ENCODE measurements at regions not wholly inside any gene's neighbourhood (a gene's known extent, or its start where the extent isn't known, plus 50 kb on each side); places are given as distances from the start of the nearest gene placed in this dataset.

DNA sequence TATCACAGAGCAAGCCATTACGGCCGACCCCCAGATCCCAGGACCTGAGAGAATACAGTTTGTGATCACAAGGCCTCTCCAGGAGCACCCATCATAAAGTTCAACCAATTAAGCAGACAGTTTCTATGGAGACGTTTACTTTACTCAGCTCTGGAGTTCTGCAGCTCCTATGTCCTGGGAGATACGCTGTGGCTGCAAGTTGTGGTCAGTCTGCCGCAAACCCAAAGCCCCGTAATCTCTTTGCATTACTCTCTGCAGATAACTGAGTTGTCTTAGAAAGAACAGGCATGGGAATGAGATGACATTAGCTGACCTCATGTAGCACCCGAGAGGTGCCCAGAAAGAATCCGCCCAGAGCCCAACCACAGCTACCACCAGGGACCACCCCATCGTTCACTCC is 305.1 kb downstream of the FGFR2 start:
- DNase-seq (ENCODE audit: low spot score) = no peak
- TF ChIP-seq, protein P1, sequence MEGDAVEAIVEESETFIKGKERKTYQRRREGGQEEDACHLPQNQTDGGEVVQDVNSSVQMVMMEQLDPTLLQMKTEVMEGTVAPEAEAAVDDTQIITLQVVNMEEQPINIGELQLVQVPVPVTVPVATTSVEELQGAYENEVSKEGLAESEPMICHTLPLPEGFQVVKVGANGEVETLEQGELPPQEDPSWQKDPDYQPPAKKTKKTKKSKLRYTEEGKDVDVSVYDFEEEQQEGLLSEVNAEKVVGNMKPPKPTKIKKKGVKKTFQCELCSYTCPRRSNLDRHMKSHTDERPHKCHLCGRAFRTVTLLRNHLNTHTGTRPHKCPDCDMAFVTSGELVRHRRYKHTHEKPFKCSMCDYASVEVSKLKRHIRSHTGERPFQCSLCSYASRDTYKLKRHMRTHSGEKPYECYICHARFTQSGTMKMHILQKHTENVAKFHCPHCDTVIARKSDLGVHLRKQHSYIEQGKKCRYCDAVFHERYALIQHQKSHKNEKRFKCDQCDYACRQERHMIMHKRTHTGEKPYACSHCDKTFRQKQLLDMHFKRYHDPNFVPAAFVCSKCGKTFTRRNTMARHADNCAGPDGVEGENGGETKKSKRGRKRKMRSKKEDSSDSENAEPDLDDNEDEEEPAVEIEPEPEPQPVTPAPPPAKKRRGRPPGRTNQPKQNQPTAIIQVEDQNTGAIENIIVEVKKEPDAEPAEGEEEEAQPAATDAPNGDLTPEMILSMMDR (IDR thresholded peaks at IDR 0.05; ENCODE audit: extremely low read depth, insufficient read depth, missing control alignments) = no peak
- in situ Hi-C loops (cut with MboI; ENCODE audit: low pct_unique_long_range_greater_than_20kb, low sequenced_read_pairs, unreplicated experiment) = no loop called here

DNA sequence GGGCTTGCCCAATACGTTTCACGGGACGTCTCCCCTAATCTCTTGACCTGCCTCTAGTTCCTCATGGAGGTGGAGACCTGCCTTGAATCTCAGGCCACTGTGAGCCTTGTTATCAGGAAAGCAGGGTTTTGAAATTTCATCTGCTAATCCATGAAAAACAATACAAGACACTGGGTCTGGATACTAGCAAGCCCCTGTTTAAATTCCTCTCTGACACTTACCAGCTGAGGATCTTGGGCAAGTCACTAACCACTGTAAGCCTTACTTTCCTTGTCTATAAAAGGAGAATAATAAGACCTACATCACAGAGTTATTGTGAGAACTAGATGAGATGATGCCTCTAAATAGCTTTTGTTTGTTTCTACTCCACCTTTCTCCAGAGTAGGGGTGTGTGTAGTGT is 303.6 kb downstream of the FGFR2 start:
- DNase-seq (ENCODE audit: low spot score) = no peak
- TF ChIP-seq, protein P1 (IDR thresholded peaks at IDR 0.05; ENCODE audit: extremely low read depth, insufficient read depth, missing control alignments) = no peak
- in situ Hi-C loops (cut with MboI; ENCODE audit: low pct_unique_long_range_greater_than_20kb, low sequenced_read_pairs, unreplicated experiment) = no loop called here

DNA sequence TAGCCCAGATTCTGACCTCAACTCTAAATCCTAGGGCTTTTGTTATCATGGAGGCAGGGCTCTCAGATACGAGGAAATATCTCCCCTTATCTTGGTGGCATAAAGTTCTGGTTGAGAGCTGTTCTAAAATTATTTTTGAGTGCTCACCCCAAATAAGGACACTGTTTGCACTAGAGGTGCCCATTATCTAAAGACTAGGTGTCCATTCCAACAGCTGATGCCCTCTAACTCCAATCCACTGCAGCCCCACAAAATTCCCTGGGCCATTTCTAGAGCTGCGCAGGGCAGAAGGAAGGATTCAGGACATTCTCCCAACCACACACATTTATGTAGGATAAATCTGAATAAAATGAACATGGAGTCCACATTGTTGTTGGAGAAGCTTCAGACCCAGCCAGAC is 301.9 kb downstream of the FGFR2 start:
- in situ Hi-C loops (cut with MboI; ENCODE audit: low pct_unique_long_range_greater_than_20kb, low sequenced_read_pairs, unreplicated experiment) = no loop called here
- DNase-seq (ENCODE audit: low spot score) = no peak
- TF ChIP-seq, protein P1 (IDR thresholded peaks at IDR 0.05; ENCODE audit: extremely low read depth, insufficient read depth, missing control alignments) = no peak

DNA sequence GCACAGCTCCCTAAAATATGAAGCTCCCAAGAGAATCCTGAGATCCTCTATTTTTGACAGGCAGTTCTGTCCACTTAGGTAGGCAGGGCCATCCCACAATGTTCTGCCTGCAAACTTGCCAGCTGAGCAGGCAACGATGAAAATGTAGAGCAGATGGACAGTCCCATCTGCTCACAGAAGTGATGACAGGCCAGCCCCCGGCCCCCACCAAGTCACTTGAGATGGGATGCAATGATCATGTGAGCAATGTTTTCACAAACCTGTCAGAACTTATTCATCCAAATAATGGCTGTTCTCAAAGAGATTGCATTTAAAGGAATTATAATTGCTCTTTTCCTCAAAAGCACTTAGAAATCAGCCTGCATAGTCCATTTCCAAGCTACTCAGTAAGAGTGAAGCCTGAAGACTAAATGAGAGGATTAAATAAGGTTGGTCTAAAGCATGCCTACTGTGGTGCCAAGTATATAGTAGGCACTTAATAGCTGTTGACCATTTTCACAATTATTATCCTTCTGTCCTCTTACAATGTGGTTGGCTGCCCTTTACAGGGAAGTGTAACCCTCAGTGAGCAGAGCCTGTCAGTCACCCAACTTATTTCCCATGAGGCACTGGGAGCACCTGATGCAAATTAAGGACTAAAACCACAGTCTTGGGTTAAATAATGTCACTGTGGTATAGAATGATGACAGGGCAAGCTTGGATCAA is 301.2 kb downstream of the FGFR2 start:
- in situ Hi-C loops (cut with MboI; ENCODE audit: low pct_unique_long_range_greater_than_20kb, low sequenced_read_pairs, unreplicated experiment) = no loop called here
- no peak for DNase-seq (ENCODE audit: low spot score)
- TF ChIP-seq, protein P1 (IDR thresholded peaks at IDR 0.05; ENCODE audit: extremely low read depth, insufficient read depth, missing control alignments) = no peak

DNA sequence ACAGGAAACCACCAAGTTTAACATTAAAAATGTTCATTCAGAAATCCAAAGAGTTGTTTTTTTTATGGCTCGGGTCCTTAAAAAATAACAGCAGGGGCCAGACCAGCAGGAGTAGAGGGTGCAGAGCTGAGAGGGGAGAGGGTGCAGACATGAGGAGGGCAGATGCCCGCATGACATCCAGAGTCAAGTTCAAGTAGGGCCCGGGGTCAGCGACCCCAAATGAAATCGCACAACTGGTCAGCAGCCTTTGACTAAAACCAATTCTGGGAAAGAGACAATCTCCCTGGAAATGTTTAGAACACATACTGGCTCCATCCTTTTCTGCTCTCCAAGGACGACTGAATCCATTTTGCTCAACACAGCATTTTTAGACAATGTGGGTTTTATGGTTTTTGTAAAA is 297.5 kb downstream of the FGFR2 start:
- TF ChIP-seq, protein P1 (IDR thresholded peaks at IDR 0.05; ENCODE audit: extremely low read depth, insufficient read depth, missing control alignments) = no peak
- no peak for DNase-seq (ENCODE audit: low spot score)
- in situ Hi-C loops (cut with MboI; ENCODE audit: low pct_unique_long_range_greater_than_20kb, low sequenced_read_pairs, unreplicated experiment) = no loop called here

DNA sequence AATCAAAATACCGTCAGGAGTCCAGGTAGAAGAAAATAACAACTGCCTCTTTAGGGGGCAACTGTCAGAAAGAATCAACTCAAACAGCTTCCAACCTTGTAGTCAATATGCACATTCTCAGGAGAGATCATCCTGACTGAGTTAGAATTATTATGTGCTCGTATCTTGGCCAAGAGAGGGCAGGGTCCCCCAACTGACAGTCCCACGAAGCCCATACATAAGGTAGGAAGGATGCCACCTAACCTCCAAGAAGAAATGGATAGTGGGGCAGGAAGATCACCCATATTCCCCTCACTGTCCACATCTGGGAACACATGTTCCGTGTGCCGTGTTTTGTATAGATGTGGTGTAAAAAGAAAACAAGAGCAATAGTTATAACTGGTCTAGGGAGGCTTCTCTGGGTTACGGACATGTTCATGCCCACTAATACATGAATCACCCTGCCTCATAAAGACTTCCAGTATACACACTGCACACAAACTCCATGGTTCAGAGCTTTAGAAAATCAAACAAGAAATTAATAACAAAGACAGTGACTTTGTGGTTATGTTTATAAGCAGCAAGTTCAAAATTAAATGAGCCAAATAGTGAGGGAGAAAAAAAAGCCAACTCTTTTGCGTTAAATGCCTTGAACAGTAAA is 295.6 kb downstream of the FGFR2 start:
- TF ChIP-seq, protein P1 (IDR thresholded peaks at IDR 0.05; ENCODE audit: extremely low read depth, insufficient read depth, missing control alignments) = no peak
- in situ Hi-C loops (cut with MboI; ENCODE audit: low pct_unique_long_range_greater_than_20kb, low sequenced_read_pairs, unreplicated experiment) = no loop called here
- DNase-seq (ENCODE audit: low spot score) = no peak
